IMR-90 (cell line): ENCODE measurements at regions not wholly inside any gene's neighbourhood (a gene's known extent, or its start where the extent isn't known, plus 50 kb on each side); places are given as distances from the start of the nearest gene placed in this dataset.

ENCODE experiments used
- ATAC-seq: fragments of 200-7000 bp; cut with Tn5 transposase; 2 replicates; pipeline ENCODE4 v1.9.1; 2020; ENCODE audit warnings: low read depth, mild to moderate bottlenecking, moderate library complexity
- BruUV-seq: library from RNA; stranded (reverse); fragments of 400-500 nt; replicated peaks from 2 replicates; lab custom pipeline; 2021; lab: Mats Ljungman, UMichigan
- CTCF ChIA-PET: fragments of 300-600 bp; formaldehyde crosslinking; extraction: SDS; loops from one replicate; lab custom pipeline; 2021; ENCODE audit warnings: antibody characterized with exemption; lab: Yijun Ruan, JAX
- POLR2A ChIA-PET: fragments of 300-600 bp; sonication (Branson Sonifier 250); formaldehyde crosslinking; loops from one replicate; lab custom pipeline; 2022; ENCODE audit warnings: antibody characterized with exemption; ENCODE audit not compliant: unreplicated experiment; lab: Charles Lee
- DNase-seq: peaks from one replicate; pipeline ENCODE4 v3.0.0; 2013
- H2AFZ ChIP-seq: replicated peaks from 2 replicates; pipeline ENCODE3; 2013; ENCODE audit warnings: low read length, mild to moderate bottlenecking; ENCODE audit not compliant: poor library complexity
- H2AK5ac ChIP-seq: 2 replicates; pipeline ENCODE4 v1.6.1; 2013; ENCODE audit warnings: low read depth, low read length, inconsistent platforms
- H2AK9ac ChIP-seq: replicated peaks from 2 replicates; pipeline ENCODE3; 2013; ENCODE audit warnings: mild to moderate bottlenecking, low read depth, low read length, moderate library complexity; ENCODE audit not compliant: poor library complexity
- H2BK120ac ChIP-seq: 2 replicates; pipeline ENCODE4 v1.6.1; 2013; ENCODE audit warnings: low read depth, low read length, inconsistent platforms
- H2BK15ac ChIP-seq: 3 replicates; pipeline ENCODE4 v1.6.1; 2013; ENCODE audit warnings: low read depth, low read length, inconsistent platforms
- H2BK20ac ChIP-seq: 2 replicates; pipeline ENCODE4 v1.6.1; 2013; ENCODE audit warnings: low read depth, mild to moderate bottlenecking, inconsistent platforms, low read length, moderate library complexity
- H2BK5ac ChIP-seq: 2 replicates; pipeline ENCODE4 v1.6.1; 2013; ENCODE audit warnings: mild to moderate bottlenecking, low read depth, low read length, inconsistent platforms; ENCODE audit not compliant: poor library complexity, severe bottlenecking
- H3K14ac ChIP-seq: replicated peaks from 2 replicates; pipeline ENCODE4 v1.6.1; 2013; ENCODE audit warnings: low read depth, low read length, inconsistent platforms
- H3K18ac ChIP-seq: 2 replicates; pipeline ENCODE4 v1.6.1; 2013; ENCODE audit warnings: low read depth, low read length, control low read depth
- H3K23ac ChIP-seq: 2 replicates; pipeline ENCODE4 v1.6.1; 2013; ENCODE audit warnings: low read depth, low read length, inconsistent platforms
- H3K27ac ChIP-seq: 2 replicates; pipeline ENCODE4 v1.5.1; 2013; ENCODE audit warnings: mild to moderate bottlenecking, control low read depth, low read length; ENCODE audit not compliant: insufficient read depth
- H3K27me3 ChIP-seq: 2 replicates; pipeline ENCODE4 v1.6.1; 2013; ENCODE audit warnings: low read length; ENCODE audit not compliant: control insufficient read depth, insufficient read depth
- H3K36me3 ChIP-seq: 2 replicates; pipeline ENCODE4 v1.6.1; 2013; ENCODE audit warnings: low read length, mixed read lengths; ENCODE audit not compliant: control insufficient read depth, insufficient read depth
- H3K4ac ChIP-seq: 2 replicates; pipeline ENCODE4 v1.6.1; 2013; ENCODE audit warnings: low read depth, low read length, inconsistent platforms
- H3K4me1 ChIP-seq: 2 replicates; pipeline ENCODE4 v1.6.1; 2013; ENCODE audit warnings: low read length, mixed read lengths; ENCODE audit not compliant: control insufficient read depth, insufficient read depth
- H3K4me2 ChIP-seq: 2 replicates; pipeline ENCODE4 v1.6.1; 2013; ENCODE audit warnings: low read depth, mild to moderate bottlenecking, control low read depth, low read length, moderate library complexity
- H3K4me3 ChIP-seq: 2 replicates; pipeline ENCODE4 v1.5.1; 2013; ENCODE audit warnings: low read depth, mild to moderate bottlenecking, control low read depth, low read length, moderate library complexity; ENCODE audit not compliant: insufficient read depth
- H3K56ac ChIP-seq: 2 replicates; pipeline ENCODE4 v1.6.1; 2013; ENCODE audit warnings: low read length, inconsistent platforms; ENCODE audit not compliant: insufficient read depth; ENCODE audit errors: extremely low read depth
- H3K79me1 ChIP-seq, 2 experiments: 2 replicates each; pipeline ENCODE4 v1.6.1; 2013; ENCODE audit warnings: low read length in 2 of 2, inconsistent platforms in 1 of 2, low read depth in 1 of 2
- H3K9ac ChIP-seq: 2 replicates; pipeline ENCODE4 v1.6.1; 2013; ENCODE audit warnings: low read depth, low read length, control low read depth
- H3K9me1 ChIP-seq: 2 replicates; pipeline ENCODE4 v1.6.1; 2013; ENCODE audit warnings: low read length, inconsistent platforms; ENCODE audit not compliant: insufficient read depth
- H3K9me3 ChIP-seq: 2 replicates; pipeline ENCODE4 v1.6.1; 2013; ENCODE audit warnings: low read length; ENCODE audit not compliant: control insufficient read depth, insufficient read depth
- H4K20me1 ChIP-seq: 2 replicates; pipeline ENCODE4 v1.6.1; 2013; ENCODE audit warnings: low read length, inconsistent platforms; ENCODE audit not compliant: insufficient read depth
- H4K5ac ChIP-seq: 2 replicates; pipeline ENCODE4 v1.6.1; 2013; ENCODE audit warnings: mild to moderate bottlenecking, low read depth, low read length, control low read depth
- H4K8ac ChIP-seq, 2 experiments: 2 replicates each; pipeline ENCODE4 v1.6.1; 2013; ENCODE audit warnings: low read depth in 2 of 2, low read length in 2 of 2, control low read depth in 1 of 2, inconsistent platforms in 1 of 2
- H4K91ac ChIP-seq: 2 replicates; pipeline ENCODE4 v1.6.1; 2013; ENCODE audit warnings: low read depth, low read length, inconsistent platforms; ENCODE audit not compliant: insufficient read depth
- BHLHE40 ChIP-seq: fragments of 150-350 bp; IDR thresholded peaks from 2 replicates; pipeline ENCODE4 v1.6.1; 2016; ENCODE audit warnings: mild to moderate bottlenecking, low read depth, low read length
- CEBPB ChIP-seq: IDR thresholded peaks from 2 replicates; pipeline ENCODE4 v1.6.1; 2012; ENCODE audit warnings: low read depth, low read length, improper control_type of control experiment
- CHD1 ChIP-seq: IDR thresholded peaks from 2 replicates; pipeline ENCODE4 v1.6.1; 2012; ENCODE audit warnings: low read depth, low read length, improper control_type of control experiment
- CTCF ChIP-seq: conservative IDR thresholded peaks from 2 replicates; pipeline ENCODE4 v1.5.1; 2012; ENCODE audit warnings: mild to moderate bottlenecking, low read depth, low read length, improper control_type of control experiment
- ELK1 ChIP-seq: fragments of 150-350 bp; IDR thresholded peaks from 2 replicates; pipeline ENCODE4 v1.6.1; 2016; ENCODE audit warnings: low read depth, mild to moderate bottlenecking, low read length, moderate library complexity, borderline replicate concordance
- FOS ChIP-seq: fragments of 150-350 bp; IDR thresholded peaks from 2 replicates; pipeline ENCODE4 v1.6.1; 2016; ENCODE audit warnings: low read depth, low read length
- MAFK ChIP-seq: IDR thresholded peaks from 2 replicates; pipeline ENCODE4 v1.6.1; 2012; ENCODE audit warnings: low read depth, low read length, improper control_type of control experiment
- MAZ ChIP-seq: IDR thresholded peaks from 2 replicates; pipeline ENCODE4 v1.6.1; 2012; ENCODE audit warnings: low read depth, mild to moderate bottlenecking, low read length, improper control_type of control experiment, moderate library complexity, borderline replicate concordance
- MXI1 ChIP-seq: IDR thresholded peaks from 2 replicates; pipeline ENCODE4 v1.6.1; 2012; ENCODE audit warnings: low read depth, mild to moderate bottlenecking, low read length, moderate library complexity, borderline replicate concordance
- NFE2L2 ChIP-seq: fragments of 150-350 bp; IDR thresholded peaks from 2 replicates; pipeline ENCODE4 v1.6.1; 2016; ENCODE audit warnings: low read depth, mild to moderate bottlenecking, low read length
- POLR2A ChIP-seq: IDR thresholded peaks from 2 replicates; pipeline ENCODE4 v1.6.1; 2012; ENCODE audit warnings: mild to moderate bottlenecking, low read depth, low read length
- RAD21 ChIP-seq: IDR thresholded peaks from 2 replicates; pipeline ENCODE4 v1.6.1; 2012; ENCODE audit warnings: low read length, improper control_type of control experiment
- RCOR1 ChIP-seq: IDR thresholded peaks from 2 replicates; pipeline ENCODE4 v1.6.1; 2012; ENCODE audit warnings: mild to moderate bottlenecking, low read length, improper control_type of control experiment; ENCODE audit not compliant: insufficient replicate concordance
- RFX5 ChIP-seq: IDR thresholded peaks from 2 replicates; pipeline ENCODE4 v1.8.0; 2012; ENCODE audit warnings: low read depth, mild to moderate bottlenecking, low read length, moderate library complexity
- SMC3 ChIP-seq: fragments of 150-350 bp; IDR thresholded peaks from 2 replicates; pipeline ENCODE4 v1.6.1; 2016; ENCODE audit warnings: low read depth, mild to moderate bottlenecking, antibody characterized with exemption, low read length, moderate library complexity
- USF2 ChIP-seq: fragments of 150-350 bp; IDR thresholded peaks from 2 replicates; pipeline ENCODE4 v1.6.1; 2017; ENCODE audit warnings: mild to moderate bottlenecking, antibody characterized with exemption, low read length, low read depth
- WGBS, 2 experiments: methylation state at CpG; one replicate each; pipeline versions ENCODE4 v1.1.5 to v1.1.7; 2013; ENCODE audit warnings: missing lambda C conversion rate in 2 of 2; ENCODE audit not compliant: insufficient read length in 1 of 2; ENCODE audit errors: extremely low coverage in 2 of 2; 5-methylcytosine and 5-hydroxymethylcytosine counted together
- dilution Hi-C: fragments of 300-500 bp; cut with HindIII; formaldehyde crosslinking; loops from one replicate; pipeline ENCODE4 v1.14.3; 2018; ENCODE audit warnings: low sequenced_read_pairs; ENCODE audit not compliant: unreplicated experiment
- in situ Hi-C: fragments of 300-500 bp; cut with MboI; formaldehyde crosslinking; loops from 3 replicates; pipeline ENCODE4 v1.14.3; 2019; ENCODE audit warnings: low sequenced_read_pairs, inconsistent platforms, mixed read lengths
- intact Hi-C: fragments of 100-400 bp; cut with micrococcal nuclease; formaldehyde crosslinking; loops from 2 replicates; pipeline ENCODE4 v1.10.0; 2022

GRCh38 chr18:42164556-42164955 lies 209.5 kb downstream of the PIK3C3 start:
- no peaks in the 10 kb centered on the region for H3K79me1 ChIP-seq
- ATAC-seq (no peak), DNase-seq (no peak)
- H3K56ac ChIP-seq, result no peak overlapping the region
- H2BK20ac ChIP-seq, result no peak overlapping the region
- no peak overlapping the region for H2BK15ac ChIP-seq
- POLR2A ChIA-PET, result no interaction called here
- H4K5ac ChIP-seq, result no peak overlapping the region
- H3K27ac ChIP-seq, result no peak overlapping the region
- CTCF ChIA-PET, result no interaction called here
- WGBS, 2 experiments, result no CpG with 5 or more reads among the region's 1 CpG
- no peak overlapping the region for H3K9ac ChIP-seq
- no peak overlapping the region for H3K23ac ChIP-seq
- dilution Hi-C loops (no loop called here), in situ Hi-C loops (no loop called here), intact Hi-C loops (no loop called here)
- no peaks in the 10 kb centered on the region for H4K20me1 ChIP-seq
- no peak overlapping the region for H4K91ac ChIP-seq
- H2AFZ ChIP-seq, result no peak overlapping the region
- TF ChIP-seq RCOR1 (no peak), ELK1 (no peak), USF2 (no peak), RAD21 (no peak), MXI1 (no peak), FOS (no peak), POLR2A (no peak), BHLHE40 (no peak), NFE2L2 (no peak), SMC3 (no peak), RFX5 (no peak), CHD1 (no peak), MAFK (no peak), MAZ (no peak), CTCF (no peak), CEBPB (no peak)
- H3K36me3 ChIP-seq, result no peaks in the 10 kb centered on the region
- no peak overlapping the region for H3K14ac ChIP-seq
- H3K4me2 ChIP-seq, result no peak overlapping the region
- no peak overlapping the region for H4K8ac ChIP-seq
- H3K4me1 ChIP-seq, result no peaks in the 10 kb centered on the region
- no TSS peak for BruUV-seq
- H2AK9ac ChIP-seq, result no peak overlapping the region
- no peaks in the 10 kb centered on the region for H3K9me1 ChIP-seq
- H2AK5ac ChIP-seq, result no peak overlapping the region
- no peak overlapping the region for H2BK120ac ChIP-seq
- H3K4me3 ChIP-seq, result no peak overlapping the region
- no peak overlapping the region for H2BK5ac ChIP-seq
- no peak overlapping the region for H3K4ac ChIP-seq
- H3K27me3 ChIP-seq, result no peaks in the 10 kb centered on the region
- H3K9me3 ChIP-seq, result no peaks in the 10 kb centered on the region
- H3K18ac ChIP-seq, result no peak overlapping the region
